ENCODE measurements at regions not wholly inside any gene's neighbourhood (a gene's known extent, or its start where the extent isn't known, plus 50 kb on each side); places are given as distances from the start of the nearest gene placed in this dataset.

DNA sequence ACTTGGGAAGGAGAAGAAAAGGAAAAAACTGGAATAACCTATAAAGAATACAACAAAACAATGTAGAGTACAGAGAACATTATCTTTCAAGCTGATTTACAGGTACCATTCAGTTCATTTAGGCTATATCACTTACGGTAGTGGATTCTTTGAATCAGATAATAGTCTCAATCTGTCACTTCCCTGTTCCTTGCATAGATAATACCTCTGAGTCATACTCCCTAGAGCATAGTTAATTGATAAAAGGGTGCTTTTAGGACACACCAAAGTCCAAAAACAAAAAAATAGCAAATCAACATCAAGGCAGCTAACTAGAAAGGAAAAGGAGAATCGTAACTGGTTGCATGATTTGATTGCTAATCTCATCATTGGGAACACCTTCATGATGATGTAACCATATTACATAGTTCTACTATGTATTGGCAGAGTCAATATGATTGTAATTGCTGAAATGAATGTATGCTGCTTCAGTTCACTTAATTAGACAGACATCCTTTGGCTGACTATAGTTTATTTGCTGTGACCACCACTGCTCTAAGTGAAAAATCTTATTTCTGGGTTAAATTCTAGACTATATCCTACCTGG, 844.4 kb downstream of the GATA3 start:
- DNase-seq: no peak
- ATAC-seq (ENCODE audit: poor library complexity): no peak
- intact Hi-C loops (cut with DNase I): no loop called here

DNA sequence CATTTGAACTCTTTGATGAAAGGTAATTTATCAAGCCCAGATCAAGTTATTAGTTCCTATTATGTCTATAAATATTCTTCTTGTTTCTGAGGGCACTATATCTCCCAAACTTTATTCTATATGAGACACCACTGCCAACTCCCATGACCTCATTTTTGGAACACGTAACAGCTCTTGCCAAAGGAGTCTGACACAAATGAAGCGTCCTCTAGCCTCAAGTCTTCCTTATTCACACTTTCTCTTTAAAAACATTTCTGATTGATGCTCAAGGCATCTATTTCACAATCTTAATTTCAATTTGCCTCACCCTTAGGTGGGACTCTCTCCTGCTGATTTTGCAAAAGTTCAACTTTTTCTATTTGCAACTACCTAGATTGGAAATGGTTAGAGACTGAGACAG, 848.4 kb downstream of the GATA3 start:
- ATAC-seq (ENCODE audit: poor library complexity) (no peak), DNase-seq (no peak)
- intact Hi-C loops (cut with DNase I): no loop called here

DNA sequence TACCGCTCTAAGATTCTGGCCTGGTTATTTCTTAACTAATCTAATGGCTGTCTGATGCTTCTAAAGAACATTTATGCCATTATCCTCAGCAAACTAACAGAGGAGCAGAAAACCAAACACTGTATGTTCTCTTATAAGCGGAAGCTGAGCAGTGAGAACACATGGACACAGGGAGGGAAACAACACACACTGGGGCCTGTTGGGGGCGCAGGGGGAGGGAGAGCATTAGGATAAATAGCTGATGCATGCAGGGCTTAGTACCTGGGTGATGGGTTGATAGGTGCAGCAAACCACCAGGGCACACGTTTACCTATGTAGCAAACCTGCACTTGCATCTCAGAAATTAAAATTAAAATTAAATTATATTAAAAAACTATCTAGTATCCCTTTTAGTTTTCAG, 853.5 kb downstream of the GATA3 start:
- intact Hi-C loops (cut with DNase I): no loop called here
- ATAC-seq (ENCODE audit: poor library complexity) (no peak), DNase-seq (no peak)

DNA sequence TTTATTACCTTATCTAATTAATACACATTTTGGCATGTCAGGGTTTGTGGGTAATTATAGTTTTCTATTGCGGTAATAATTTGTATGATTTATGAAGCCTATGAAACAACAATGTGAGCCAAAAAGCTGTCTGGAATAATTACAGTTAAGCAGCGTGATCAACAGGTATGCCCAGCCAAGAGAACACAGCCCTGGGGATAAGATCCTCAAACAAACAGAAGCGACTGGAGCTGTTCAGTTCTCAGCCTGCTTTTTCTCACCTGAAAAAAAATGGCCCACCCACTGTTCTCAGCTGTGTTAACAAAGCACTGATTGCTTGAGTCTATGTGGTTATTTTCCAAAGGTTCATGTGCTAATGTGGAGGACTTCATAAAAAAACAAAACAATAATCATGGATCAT, 855.8 kb downstream of the GATA3 start:
- intact Hi-C loops (cut with DNase I): no loop called here
- ATAC-seq (ENCODE audit: poor library complexity) (no peak), DNase-seq (no peak)

DNA sequence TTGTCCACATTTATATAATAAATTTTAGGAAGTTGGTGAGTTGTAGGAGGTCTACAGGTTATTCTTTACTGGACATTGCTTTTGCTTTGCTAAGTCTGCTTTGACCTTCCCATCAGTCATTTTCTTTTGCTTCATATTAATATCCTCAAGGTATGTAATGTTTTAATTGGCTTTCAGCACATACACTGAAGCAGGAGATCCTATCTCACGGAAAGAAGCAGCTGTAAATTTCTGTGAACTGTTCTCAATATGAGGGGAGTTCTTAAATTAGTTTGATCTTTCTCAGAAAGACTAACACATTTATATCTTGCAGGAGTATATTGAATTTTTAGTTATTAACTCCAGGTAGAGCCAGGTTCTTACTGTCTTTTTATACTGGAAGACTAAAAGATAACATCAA, 856.5 kb downstream of the GATA3 start:
- ATAC-seq (ENCODE audit: poor library complexity) (no peak), DNase-seq (no peak)
- intact Hi-C loops (cut with DNase I): no loop called here

DNA sequence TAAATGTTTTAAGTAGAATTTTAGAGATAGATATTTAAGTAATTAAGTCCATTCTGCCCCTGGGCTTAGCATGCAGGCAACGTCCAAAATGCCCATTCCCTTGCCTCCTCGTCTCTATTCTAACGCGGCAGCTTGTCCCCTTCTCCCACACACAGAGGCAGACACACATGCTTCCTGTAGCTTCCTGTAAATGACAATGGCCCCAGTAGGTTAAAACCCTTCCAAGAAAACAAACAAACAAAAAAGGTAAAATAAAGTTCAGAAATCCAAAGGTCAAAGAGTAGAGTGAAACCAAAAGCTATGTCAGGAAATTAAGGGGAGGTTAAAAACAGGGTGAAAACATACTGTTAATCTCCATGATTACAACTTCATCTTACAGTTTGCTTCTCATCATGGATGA, 857.6 kb downstream of the GATA3 start:
- ATAC-seq (ENCODE audit: poor library complexity) (no peak), DNase-seq (no peak)
- intact Hi-C loops (cut with DNase I): no loop called here

DNA sequence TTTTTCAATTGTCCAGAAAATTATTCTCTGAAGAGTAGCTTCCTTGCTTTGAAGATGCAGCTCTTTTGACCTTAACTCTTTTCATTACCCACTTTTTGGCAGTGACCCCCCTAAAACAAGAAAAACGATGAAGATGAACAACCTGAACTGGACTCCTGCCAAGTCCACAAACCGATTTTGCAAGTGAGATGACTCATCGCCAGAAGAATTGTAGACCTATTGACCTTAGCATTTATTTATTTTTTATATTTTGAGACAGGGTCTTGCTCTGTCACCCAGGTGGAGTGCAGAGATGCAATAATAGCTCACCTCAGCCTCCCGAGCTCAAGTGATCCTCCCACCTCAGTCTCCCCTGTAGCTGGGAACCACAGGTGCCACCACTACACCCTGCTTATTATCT, 859.2 kb downstream of the GATA3 start:
- DNase-seq (no peak), ATAC-seq (ENCODE audit: poor library complexity) (no peak)

DNA sequence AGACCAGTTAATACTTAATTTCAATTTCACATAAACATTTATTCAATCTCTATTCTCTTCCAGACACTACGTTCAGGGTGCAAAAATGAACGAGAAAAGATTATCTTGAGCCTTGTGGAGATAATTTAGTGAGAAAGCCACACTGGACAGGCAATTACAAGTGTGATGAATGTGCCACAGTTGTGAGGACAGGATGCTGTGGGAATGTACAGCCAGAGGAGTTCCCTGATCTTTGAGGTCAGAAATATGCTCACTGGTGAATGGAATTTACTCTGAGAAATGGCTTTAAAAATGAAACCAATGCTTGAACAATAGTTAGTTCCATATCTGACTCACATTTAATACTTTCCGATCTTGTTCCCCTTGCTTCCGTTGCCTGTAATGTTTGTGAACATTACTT, 864.8 kb downstream of the GATA3 start:
- DNase-seq (no peak), ATAC-seq (ENCODE audit: poor library complexity) (no peak)
- intact Hi-C loops (cut with DNase I): no loop called here

More for the DNA sequence above, 859.2 kb downstream of the GATA3 start:
- intact Hi-C loops (cut with DNase I): no loop called here

DNA sequence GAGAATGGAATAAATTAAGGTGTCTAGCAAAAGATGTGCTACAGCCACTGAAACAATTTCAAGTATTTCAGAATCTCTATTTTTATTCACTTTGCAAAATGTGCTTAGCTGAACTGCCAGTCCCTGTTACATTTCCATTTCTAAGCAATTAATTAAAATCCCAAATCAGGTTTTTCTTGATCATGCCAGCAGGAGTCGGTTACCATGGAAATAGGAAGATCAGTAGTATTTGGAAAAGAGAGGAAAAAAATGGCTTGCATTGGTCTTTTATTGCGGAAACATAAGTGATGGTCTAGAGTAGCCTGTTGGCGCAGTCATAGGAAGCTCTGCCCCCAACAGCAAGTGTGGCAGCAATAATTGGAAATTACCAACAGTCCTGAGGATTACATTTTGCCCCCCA, 867.1 kb downstream of the GATA3 start:
- ATAC-seq (ENCODE audit: poor library complexity) (no peak), DNase-seq (no peak)
- intact Hi-C loops (cut with DNase I): no loop called here

DNA sequence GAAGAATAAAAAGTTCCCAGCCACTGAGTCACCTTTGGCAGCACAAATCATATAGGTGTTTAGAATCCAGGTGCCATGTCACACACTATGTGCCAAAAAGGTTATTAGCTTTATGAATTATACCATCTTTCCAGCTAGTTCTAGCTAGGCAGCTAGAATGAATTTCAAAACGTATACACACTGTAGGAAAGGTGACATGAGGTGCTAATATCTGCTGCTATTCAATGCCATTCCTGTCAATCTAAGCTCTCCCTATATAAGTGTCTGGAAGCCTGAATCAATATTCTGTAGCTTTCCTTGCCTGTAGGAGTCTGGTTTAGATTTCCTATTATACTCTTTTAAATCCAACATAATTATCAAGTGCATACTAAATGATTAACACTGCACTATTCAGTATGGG, 868.6 kb downstream of the GATA3 start:
- intact Hi-C loops (cut with DNase I): no loop called here
- DNase-seq (no peak), ATAC-seq (ENCODE audit: poor library complexity) (no peak)

DNA sequence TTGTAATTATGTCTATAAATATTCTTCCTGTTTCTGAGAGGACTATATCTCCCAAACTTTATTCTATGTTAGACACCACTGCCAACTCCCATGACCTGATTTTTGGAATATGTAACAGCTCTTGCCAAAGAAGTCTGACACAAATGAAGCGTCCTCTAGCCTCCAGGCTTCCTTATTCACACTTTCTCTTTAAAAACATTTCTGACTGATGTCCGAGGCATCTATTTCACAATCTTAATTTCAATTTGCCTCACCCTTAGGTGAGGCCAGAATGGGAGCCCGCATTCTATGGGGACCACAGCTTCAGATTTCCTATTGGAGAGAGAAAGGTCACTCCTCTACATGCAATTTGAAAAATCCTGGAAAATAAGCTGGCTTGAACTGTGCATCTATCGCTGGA, 873.2 kb downstream of the GATA3 start:
- intact Hi-C loops (cut with DNase I): no loop called here
- ATAC-seq (ENCODE audit: poor library complexity): no peak

DNA sequence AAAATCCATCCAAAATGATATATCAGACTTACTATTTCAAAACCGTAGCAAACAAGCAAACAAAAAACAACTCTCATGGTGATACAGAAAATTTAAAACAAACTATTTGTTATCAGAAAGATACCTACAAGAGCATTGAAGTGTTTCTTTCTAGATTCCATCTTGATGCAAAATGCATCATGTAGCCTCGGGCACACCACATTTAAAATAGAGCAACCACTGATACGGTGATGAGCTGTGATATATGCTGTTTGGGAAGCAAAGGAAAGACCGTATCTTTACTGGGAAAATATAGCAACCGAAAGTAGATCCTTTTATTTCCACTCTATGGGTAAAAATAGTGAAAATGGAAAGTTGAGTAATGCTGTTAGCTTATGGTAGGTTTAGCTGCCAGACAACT, 892.0 kb downstream of the GATA3 start:
- intact Hi-C loops (cut with DNase I): no loop called here
- no peak for ATAC-seq (ENCODE audit: poor library complexity)
- no peak for DNase-seq

More for the DNA sequence above, 873.2 kb downstream of the GATA3 start:
- no peak for DNase-seq

DNA sequence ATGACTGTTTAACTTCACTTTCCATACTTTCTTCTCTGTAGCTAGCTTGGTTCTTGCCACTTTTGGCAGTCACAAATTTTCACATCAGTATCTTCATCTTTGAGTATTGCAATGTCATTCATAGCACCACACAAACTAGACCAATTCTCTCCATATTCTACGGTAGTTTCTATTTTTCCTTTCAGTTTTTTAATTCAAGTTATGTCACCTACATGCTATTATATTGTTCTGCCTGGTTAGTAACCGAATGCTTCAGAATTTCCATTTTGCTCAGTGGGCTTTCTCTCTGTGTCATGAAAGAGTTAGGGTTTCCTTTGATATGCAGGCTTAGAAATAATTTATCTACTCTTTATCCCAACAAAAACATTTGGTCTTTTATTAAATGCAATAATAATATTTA, 896.5 kb downstream of the GATA3 start:
- DNase-seq: no peak
- no peak for ATAC-seq (ENCODE audit: poor library complexity)
- intact Hi-C loops (cut with DNase I): no loop called here

DNA sequence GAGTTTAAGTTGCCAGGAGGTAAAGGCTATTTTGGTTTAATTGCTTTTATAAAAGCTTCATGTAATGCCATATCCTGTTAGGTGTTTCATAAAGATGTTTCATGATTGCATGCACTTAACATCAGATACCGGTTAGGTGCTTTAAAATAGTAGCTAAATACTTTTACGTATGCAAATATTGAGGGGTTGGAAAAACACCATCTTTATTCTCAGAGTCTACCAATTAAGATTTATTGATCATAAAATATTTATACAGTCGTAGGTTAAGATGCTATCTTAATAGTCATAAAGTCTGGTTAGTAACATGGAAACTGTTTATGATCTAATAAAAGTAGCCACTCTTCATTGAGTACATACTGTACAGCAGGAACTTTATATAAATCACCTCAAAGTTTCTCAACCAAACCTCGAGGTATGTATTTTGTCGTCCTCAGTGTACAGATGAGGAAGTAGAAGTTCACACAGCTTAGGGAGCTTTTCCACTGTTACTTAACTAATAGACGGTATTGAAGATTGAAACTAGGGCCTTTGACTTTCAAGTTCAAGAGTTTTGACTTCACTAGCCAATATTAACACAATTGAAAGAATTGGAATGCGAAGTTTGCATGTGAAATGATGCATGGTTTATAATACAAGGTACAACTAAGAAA, 897.1 kb downstream of the GATA3 start:
- intact Hi-C loops (cut with DNase I): no loop called here
- DNase-seq (no peak), ATAC-seq (ENCODE audit: poor library complexity) (no peak)

DNA sequence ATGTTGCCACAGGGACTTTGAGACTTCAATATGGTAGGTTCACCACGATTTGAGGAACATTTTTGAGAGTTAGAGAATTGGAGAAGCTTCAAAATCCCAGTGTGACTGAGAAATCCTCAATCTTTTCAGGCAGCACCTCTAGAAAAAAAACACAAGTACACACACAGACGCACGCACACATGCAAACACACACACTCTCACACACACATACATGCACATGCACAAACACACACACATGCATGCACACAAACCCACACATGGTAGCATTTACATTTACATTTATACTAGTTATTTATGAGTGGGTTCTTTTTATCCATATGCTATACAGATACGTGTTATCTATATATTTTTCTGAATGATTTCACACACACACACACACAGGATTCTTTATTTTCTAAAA, 901.9 kb downstream of the GATA3 start:
- intact Hi-C loops (cut with DNase I): no loop called here
- DNase-seq (no peak), ATAC-seq (ENCODE audit: poor library complexity) (no peak)

DNA sequence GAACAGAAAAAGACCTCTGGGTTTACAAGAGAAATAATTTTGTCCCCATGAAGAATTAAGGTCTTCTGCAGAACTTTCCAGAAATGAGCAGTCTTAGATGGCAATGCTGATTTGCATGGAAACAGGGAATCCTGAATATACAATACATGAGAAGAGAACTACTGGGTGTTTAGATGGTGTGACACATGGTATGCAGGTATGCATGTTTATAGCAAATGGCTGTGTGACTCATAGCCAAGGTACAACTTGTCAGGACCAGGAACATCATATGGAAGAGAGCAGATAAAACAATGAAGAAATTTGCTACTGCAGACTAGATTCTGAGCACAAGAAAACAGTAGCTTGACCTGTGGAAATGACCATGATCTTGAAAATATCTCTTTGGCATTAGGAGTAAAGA, 907.8 kb downstream of the GATA3 start:
- no peak for ATAC-seq (ENCODE audit: poor library complexity)
- DNase-seq: no peak
- intact Hi-C loops (cut with DNase I): no loop called here

DNA sequence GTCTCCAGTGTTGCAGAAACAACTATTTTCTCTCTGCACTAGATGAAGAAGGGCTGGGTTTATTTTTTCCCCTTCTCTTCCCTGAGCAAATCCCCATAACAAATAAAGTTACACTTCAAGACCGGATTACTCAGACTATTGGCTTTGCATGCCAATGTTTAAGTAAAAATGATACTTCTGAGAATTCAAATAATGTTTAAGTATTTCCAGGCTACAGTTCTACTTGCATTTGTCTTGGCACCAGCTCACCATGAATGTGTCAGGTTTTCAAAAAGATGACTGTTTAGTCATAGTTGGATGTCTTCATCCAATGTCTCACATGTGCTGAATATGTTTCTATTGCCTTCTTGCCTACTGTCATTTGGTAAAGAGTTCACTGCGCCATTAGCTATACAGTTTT, 912.6 kb downstream of the GATA3 start:
- ATAC-seq (ENCODE audit: poor library complexity): no peak
- intact Hi-C loops (cut with DNase I): no loop called here
- no peak for DNase-seq

DNA sequence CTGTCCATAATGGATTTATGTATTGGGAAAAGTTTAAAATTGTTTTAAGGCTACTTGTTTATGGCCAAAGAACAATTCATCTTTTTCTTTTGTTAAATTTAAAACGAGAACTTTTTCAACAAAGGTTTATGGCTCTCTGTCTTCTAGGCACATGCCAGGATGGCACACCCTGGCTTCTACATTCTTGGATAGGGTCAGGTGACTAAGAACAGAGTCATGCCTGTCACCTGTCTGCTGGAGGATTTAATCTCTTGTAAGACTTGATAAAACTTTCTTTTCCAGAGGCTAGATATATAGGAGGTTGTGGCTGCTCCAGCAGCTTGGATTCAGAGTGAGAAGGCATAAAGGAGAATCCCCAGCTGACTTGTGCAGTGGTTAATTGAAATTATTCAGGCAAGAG, 915.4 kb downstream of the GATA3 start:
- intact Hi-C loops (cut with DNase I): no loop called here
- no peak for ATAC-seq (ENCODE audit: poor library complexity)
- no peak for DNase-seq

DNA sequence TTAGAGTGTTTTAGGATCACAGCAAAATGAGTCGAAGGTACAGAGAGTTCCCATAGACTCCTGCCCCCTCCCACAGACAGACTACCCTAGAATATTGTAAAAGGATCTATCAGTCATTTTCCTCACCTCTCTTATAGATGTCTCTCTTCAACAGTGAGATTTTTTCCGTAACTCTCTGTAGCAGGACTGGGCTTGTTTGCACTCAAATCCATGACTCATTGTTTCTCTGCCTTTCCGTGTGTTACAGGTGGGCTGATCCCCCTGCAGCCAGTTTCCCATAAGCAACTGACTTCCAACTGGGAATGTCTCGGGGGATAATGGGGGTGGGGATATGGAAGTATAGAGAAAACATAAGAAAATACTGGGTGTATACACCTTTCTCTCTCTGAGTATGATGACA, 921.0 kb downstream of the GATA3 start:
- ATAC-seq (ENCODE audit: poor library complexity) (no peak), DNase-seq (no peak)
- intact Hi-C loops (cut with DNase I): no loop called here

DNA sequence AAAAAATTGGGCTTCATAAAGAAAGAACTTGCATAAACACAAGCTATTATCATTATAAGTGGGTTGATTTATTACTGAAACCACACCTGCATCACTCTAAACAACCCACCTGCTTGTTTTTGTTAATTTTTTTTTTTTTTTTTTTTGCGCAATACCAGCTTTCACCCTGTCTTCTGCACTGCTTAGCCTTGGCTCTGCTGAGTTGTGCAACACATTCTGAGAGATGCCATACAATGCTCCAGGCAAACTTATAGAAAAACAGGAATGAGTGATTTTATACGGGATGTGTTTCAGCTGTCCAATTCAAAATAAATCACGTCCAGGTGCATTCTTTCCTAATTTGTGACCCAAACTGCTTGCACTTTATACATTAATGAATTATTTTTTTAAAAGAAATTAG, 923.6 kb downstream of the GATA3 start:
- DNase-seq (no peak), ATAC-seq (ENCODE audit: poor library complexity) (no peak)
- intact Hi-C loops (cut with DNase I): no loop called here

DNA sequence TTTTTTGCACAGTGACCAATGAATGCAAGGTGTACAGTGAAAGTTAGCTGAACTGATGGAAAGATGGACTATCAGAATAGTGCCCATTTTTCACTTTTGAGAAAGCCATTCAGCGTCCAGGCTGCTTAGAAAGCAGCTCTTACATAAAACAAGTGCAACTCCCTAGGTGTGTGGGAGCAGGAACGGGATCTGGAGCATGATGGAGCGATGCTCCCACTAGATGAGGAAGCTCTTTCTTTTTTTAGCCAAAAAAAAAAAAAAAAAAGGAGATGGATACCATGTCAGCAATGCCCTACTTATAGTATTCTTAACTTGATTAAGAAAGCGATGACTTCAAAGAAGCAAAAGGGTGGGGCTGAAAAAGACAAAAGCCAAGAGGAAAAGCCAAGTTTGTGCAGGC, 925.5 kb downstream of the GATA3 start:
- intact Hi-C loops (cut with DNase I): no loop called here
- ATAC-seq (ENCODE audit: poor library complexity) (no peak), DNase-seq (no peak)
